Endothelial cell of umbilical vein (primary cell): ENCODE measurements at regions not wholly inside any gene's neighbourhood (a gene's known extent, or its start where the extent isn't known, plus 50 kb on each side); places are given as distances from the start of the nearest gene placed in this dataset.

Source experiments
- BruUV-seq: library from RNA; stranded (reverse); fragments of 400-500 nt; replicated peaks from 2 replicates; lab custom pipeline; 2021; lab: Mats Ljungman, UMichigan
- CTCF ChIA-PET: fragments of 300-600, 350-600 bp; sonication (Branson Sonifier 250); formaldehyde crosslinking; loops from one replicate; lab custom pipeline; 2021; ENCODE audit warnings: antibody characterized with exemption, inconsistent platforms; lab: Charles Lee
- POLR2A ChIA-PET: fragments of 300-600, 350-600 bp; sonication (Branson Sonifier 250); formaldehyde crosslinking; loops from one replicate; lab custom pipeline; 2021; ENCODE audit warnings: antibody characterized with exemption, inconsistent platforms; lab: Charles Lee
- DNase-seq: peaks from one replicate; pipeline ENCODE4 v3.0.0-alpha.2; 2011; ENCODE audit warnings: low read depth, low spot score
- FAIRE-seq: peaks from 2 replicates; lab custom pipeline; 2011; peaks lifted over from hg19 to GRCh38; lab: Jason Lieb, UNC
- H2AFZ ChIP-seq: 2 replicates; pipeline ENCODE4 v1.6.0; 2012; ENCODE audit warnings: low read depth, low read length, control low read depth, inconsistent platforms
- H3K27ac ChIP-seq: 2 replicates; pipeline ENCODE4 v1.5.1; 2011; ENCODE audit warnings: low read depth, mild to moderate bottlenecking, control low read depth, low read length, moderate library complexity; ENCODE audit not compliant: insufficient read depth
- H3K27me3 ChIP-seq, 2 experiments: 2 replicates each; pipeline versions ENCODE4 v1.6.0 to v1.6.1; 2011; ENCODE audit warnings: low read length in 2 of 2, mixed read lengths in 1 of 2; ENCODE audit not compliant: control insufficient read depth in 2 of 2, insufficient read depth in 2 of 2
- H3K36me3 ChIP-seq, 2 experiments: 2 replicates in 1 of 2; 3 replicates in 1 of 2; pipeline ENCODE4 v1.5.1; 2011; ENCODE audit warnings: low read length in 2 of 2, mild to moderate bottlenecking in 1 of 2, moderate library complexity in 1 of 2; ENCODE audit not compliant: control insufficient read depth in 2 of 2, insufficient read depth in 2 of 2; ENCODE audit errors: extremely low read depth in 1 of 2
- H3K4me1 ChIP-seq: 3 replicates; pipeline ENCODE4 v1.5.1; 2011; ENCODE audit warnings: mild to moderate bottlenecking, low read length; ENCODE audit not compliant: control insufficient read depth, insufficient read depth; ENCODE audit errors: extremely low read depth
- H3K4me2 ChIP-seq: 2 replicates; pipeline ENCODE4 v1.6.1; 2011; ENCODE audit warnings: low read length, control low read depth, mixed read lengths; ENCODE audit not compliant: insufficient read depth
- H3K4me3 ChIP-seq, 3 experiments: fragments of 200-600 bp in 1 of 3; sonication (generic), shearing (Covaris generic) in 1 of 3; replicated peaks in 1 of 3; 2 replicates each; pipeline ENCODE4 v1.5.1; 2011 to 2016; ENCODE audit warnings: control low read depth in 3 of 3, low read length in 3 of 3, mild to moderate bottlenecking in 2 of 3, inconsistent platforms in 1 of 3, low read depth in 1 of 3, moderate library complexity in 1 of 3; ENCODE audit not compliant: insufficient read depth in 1 of 3
- H3K79me2 ChIP-seq: 2 replicates; pipeline ENCODE4 v1.6.0; 2012; ENCODE audit warnings: low read length, inconsistent platforms; ENCODE audit not compliant: control insufficient read depth, insufficient read depth
- H3K9ac ChIP-seq: replicated peaks from 2 replicates; pipeline ENCODE3; 2011; ENCODE audit warnings: low read length, control low read depth; ENCODE audit not compliant: insufficient read depth; ENCODE audit errors: extremely low read depth
- H3K9me1 ChIP-seq: replicated peaks from 3 replicates; pipeline ENCODE4 v1.6.0; 2011; ENCODE audit warnings: mild to moderate bottlenecking, low read length; ENCODE audit not compliant: control insufficient read depth, insufficient read depth; ENCODE audit errors: extremely low read depth
- H3K9me3 ChIP-seq: replicated peaks from 2 replicates; pipeline ENCODE4 v1.5.1; 2012; ENCODE audit warnings: low read length, inconsistent platforms; ENCODE audit not compliant: control insufficient read depth, insufficient read depth
- H4K20me1 ChIP-seq: replicated peaks from 2 replicates; pipeline ENCODE3; 2011; ENCODE audit warnings: mild to moderate bottlenecking, low read length; ENCODE audit not compliant: control insufficient read depth, insufficient read depth; ENCODE audit errors: extremely low read depth
- EZH2 ChIP-seq: IDR thresholded peaks from 2 replicates; pipeline ENCODE4 v1.6.1; 2012; ENCODE audit warnings: borderline replicate concordance, low read depth, mild to moderate bottlenecking, moderate library complexity, low read length, inconsistent platforms; ENCODE audit not compliant: severe bottlenecking
- GATA2 ChIP-seq: IDR thresholded peaks from 2 replicates; pipeline ENCODE4 v1.7.0; 2011; ENCODE audit warnings: low read depth, mild to moderate bottlenecking, moderate library complexity, mixed read lengths, low read length; ENCODE audit not compliant: insufficient read length, insufficient read depth
- JUN ChIP-seq: IDR thresholded peaks from 2 replicates; pipeline ENCODE4 v1.6.1; 2011; ENCODE audit warnings: borderline replicate concordance, low read depth; ENCODE audit not compliant: insufficient read length, insufficient read depth
- POLR2A ChIP-seq: IDR thresholded peaks from 2 replicates; pipeline ENCODE4 v1.6.1; 2012; ENCODE audit warnings: low read depth, mild to moderate bottlenecking, control low read depth, low read length
- dilution Hi-C: fragments of 300-500 bp; cut with MboI; formaldehyde crosslinking; loops from one replicate; pipeline ENCODE4 v1.15.0; 2019; ENCODE audit warnings: low sequenced_read_pairs; ENCODE audit not compliant: extremely low pct_ligation_motif_present
- intact Hi-C: fragments of 100-400 bp; cut with micrococcal nuclease; formaldehyde crosslinking; loops from one replicate; pipeline ENCODE4 v1.10.0; 2022
- TF ChIP-seq, protein P1 (sequence below), 2 donors: IDR thresholded peaks; 1 replicate in 1 of 2; 2 replicates in 1 of 2; pipeline ENCODE4 v1.5.1; 2011; ENCODE audit warnings: low read length in 2 of 2, mild to moderate bottlenecking in 2 of 2, moderate library complexity in 2 of 2, control low read depth in 1 of 2, inconsistent platforms in 1 of 2, low read depth in 1 of 2; ENCODE audit not compliant: insufficient read depth in 1 of 2; ENCODE audit errors: extremely low read depth in 1 of 2
- TF ChIP-seq, protein P2 (sequence below): IDR thresholded peaks from 2 replicates; pipeline ENCODE4 v1.6.1; 2011; ENCODE audit not compliant: insufficient read depth, insufficient read length

DNA sequence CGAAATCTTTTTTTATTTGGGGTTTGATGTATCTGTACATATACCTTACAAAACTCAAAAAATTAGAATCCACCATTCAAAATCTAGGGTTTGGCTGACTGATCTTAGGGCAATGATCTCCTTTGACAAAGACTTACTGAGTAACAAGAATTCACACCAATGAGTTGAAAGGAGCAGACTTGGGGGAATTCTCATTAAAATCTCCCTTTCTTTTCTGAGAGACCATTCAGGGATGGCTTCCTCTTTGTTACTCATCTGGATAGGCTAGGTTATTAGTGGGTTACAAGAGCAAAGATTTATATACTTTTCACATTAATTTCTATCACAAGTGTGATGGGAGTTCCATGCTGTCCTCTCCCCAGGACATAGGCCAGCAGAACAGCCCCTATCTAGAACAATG lies 661.0 kb downstream of the KCTD16 start:
- no peak for FAIRE-seq
- Histone ChIP-seq H3K27me3 (no peaks in the 10 kb centered on the region), H3K27ac (no peak overlapping the region), H3K79me2 (no peaks in the 10 kb centered on the region), H4K20me1 (no peaks in the 10 kb centered on the region), H3K4me3 (no peak overlapping the region), H3K9me1 (no peaks in the 10 kb centered on the region), H3K4me1 (no peaks in the 10 kb centered on the region), H3K9ac (no peak overlapping the region), H3K4me2 (no peak overlapping the region), H3K36me3 (no peaks in the 10 kb centered on the region), H3K9me3 (no peaks in the 10 kb centered on the region), H2AFZ (no peak overlapping the region)
- intact Hi-C loops: no loop called here
- ChIA-PET POLR2A (no interaction called here), CTCF (no interaction called here)
- BruUV-seq: no TSS peak
- dilution Hi-C loops: no loop called here
- TF ChIP-seq, protein P1, sequence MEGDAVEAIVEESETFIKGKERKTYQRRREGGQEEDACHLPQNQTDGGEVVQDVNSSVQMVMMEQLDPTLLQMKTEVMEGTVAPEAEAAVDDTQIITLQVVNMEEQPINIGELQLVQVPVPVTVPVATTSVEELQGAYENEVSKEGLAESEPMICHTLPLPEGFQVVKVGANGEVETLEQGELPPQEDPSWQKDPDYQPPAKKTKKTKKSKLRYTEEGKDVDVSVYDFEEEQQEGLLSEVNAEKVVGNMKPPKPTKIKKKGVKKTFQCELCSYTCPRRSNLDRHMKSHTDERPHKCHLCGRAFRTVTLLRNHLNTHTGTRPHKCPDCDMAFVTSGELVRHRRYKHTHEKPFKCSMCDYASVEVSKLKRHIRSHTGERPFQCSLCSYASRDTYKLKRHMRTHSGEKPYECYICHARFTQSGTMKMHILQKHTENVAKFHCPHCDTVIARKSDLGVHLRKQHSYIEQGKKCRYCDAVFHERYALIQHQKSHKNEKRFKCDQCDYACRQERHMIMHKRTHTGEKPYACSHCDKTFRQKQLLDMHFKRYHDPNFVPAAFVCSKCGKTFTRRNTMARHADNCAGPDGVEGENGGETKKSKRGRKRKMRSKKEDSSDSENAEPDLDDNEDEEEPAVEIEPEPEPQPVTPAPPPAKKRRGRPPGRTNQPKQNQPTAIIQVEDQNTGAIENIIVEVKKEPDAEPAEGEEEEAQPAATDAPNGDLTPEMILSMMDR (IDR thresholded peaks at IDR 0.05; ENCODE audit: extremely low read depth in 1 of 2, insufficient read depth in 1 of 2, low read depth in 1 of 2, low read length in 2 of 2): no peak
- TF ChIP-seq EZH2 (no peak), GATA2 (no peak), JUN (no peak)
- TF ChIP-seq, protein P2, sequence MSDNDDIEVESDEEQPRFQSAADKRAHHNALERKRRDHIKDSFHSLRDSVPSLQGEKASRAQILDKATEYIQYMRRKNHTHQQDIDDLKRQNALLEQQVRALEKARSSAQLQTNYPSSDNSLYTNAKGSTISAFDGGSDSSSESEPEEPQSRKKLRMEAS: no peak
- no peak for DNase-seq

DNA sequence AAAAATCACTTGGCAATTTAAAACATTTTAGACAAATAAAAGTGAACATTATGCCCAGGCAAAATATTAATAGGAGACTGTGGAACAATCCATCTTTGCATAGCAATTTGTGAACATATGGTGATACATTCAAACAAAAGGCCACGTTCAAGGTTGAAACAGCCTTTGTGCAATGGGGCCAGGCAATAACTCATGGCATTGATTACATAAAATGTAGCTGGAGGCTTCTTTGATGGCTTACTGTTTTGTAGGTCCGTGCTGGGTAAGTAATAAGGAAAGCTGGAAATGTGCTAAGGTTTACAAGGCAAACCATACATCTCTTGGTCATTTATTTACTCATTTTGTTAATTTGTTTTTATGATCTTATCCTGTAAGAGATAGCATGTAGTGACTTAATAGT lies 651.8 kb downstream of the KCTD16 start:
- FAIRE-seq: no peak
- dilution Hi-C loops: no loop called here
- H3K27me3 ChIP-seq: no peaks in the 10 kb centered on the region
- H3K9me1 ChIP-seq: no peaks in the 10 kb centered on the region
- ChIA-PET CTCF (no interaction called here), POLR2A (no interaction called here)
- TF ChIP-seq EZH2 (no peak), POLR2A (no peak), JUN (no peak)
- TF ChIP-seq, protein P2: no peak
- intact Hi-C loops: no loop called here
- DNase-seq: no peak
- no peaks in the 10 kb centered on the region for H4K20me1 ChIP-seq
- H3K4me2 ChIP-seq: no peak overlapping the region
- no peaks in the 10 kb centered on the region for H3K79me2 ChIP-seq
- no peak overlapping the region for H3K4me3 ChIP-seq
- H3K4me1 ChIP-seq: no peaks in the 10 kb centered on the region
- H3K9me3 ChIP-seq: no peaks in the 10 kb centered on the region
- BruUV-seq: no TSS peak
- H3K27ac ChIP-seq: no peak overlapping the region
- H2AFZ ChIP-seq: no peak overlapping the region
- no peaks in the 10 kb centered on the region for H3K36me3 ChIP-seq
- no peak overlapping the region for H3K9ac ChIP-seq
